CD8-positive, alpha-beta memory T cell (primary cell): ENCODE measurements at regions not wholly inside any gene's neighbourhood (a gene's known extent, or its start where the extent isn't known, plus 50 kb on each side); places are given as distances from the start of the nearest gene placed in this dataset.
A peak's percentile ranks its signal among the peaks of the same experiment; 100 is the strongest.

Source experiments
- CTCF ChIA-PET: fragments of 350-600 bp; sonication (Branson Sonifier 250); formaldehyde crosslinking; loops from one replicate; lab custom pipeline; 2021; ENCODE audit warnings: antibody characterized with exemption; lab: Charles Lee
- POLR2A ChIA-PET: fragments of 350-600 bp; sonication (Branson Sonifier 250); formaldehyde crosslinking; loops from one replicate; lab custom pipeline; 2021; ENCODE audit warnings: antibody characterized with exemption; lab: Charles Lee
- DNase-seq, 5 donors: peaks; one replicate each; pipeline versions ENCODE4 v3.0.0 to v3.0.0-alpha.2; 2020 to 2022; ENCODE audit warnings: mixed read lengths in 1 of 5
- H3K27ac ChIP-seq: one replicate; pipeline ENCODE4 v1.7.0; 2013; ENCODE audit warnings: low read depth, mild to moderate bottlenecking, low read length, moderate library complexity
- H3K27me3 ChIP-seq: 2 replicates; pipeline ENCODE4 v1.7.0; 2013; ENCODE audit warnings: low read length, mild to moderate bottlenecking; ENCODE audit not compliant: insufficient read depth, poor library complexity, severe bottlenecking
- H3K36me3 ChIP-seq: 2 replicates; pipeline ENCODE4 v1.7.0; 2013; ENCODE audit warnings: mild to moderate bottlenecking, low read length, moderate library complexity; ENCODE audit not compliant: insufficient read depth
- H3K4me1 ChIP-seq: 2 replicates; pipeline ENCODE4 v1.7.0; 2013; ENCODE audit warnings: mild to moderate bottlenecking, low read length, moderate library complexity; ENCODE audit not compliant: insufficient read depth
- H3K4me3 ChIP-seq: 2 replicates; pipeline ENCODE4 v1.7.0; 2013; ENCODE audit warnings: mild to moderate bottlenecking, low read length
- H3K9me3 ChIP-seq: 2 replicates; pipeline ENCODE4 v1.7.0; 2013; ENCODE audit warnings: mild to moderate bottlenecking, low read length
- H3K27ac Mint-ChIP-seq, 8 donors: one replicate each; pipeline ENCODE4 v1.8.0; 2020 to 2021; ENCODE audit warnings: mixed read lengths in 8 of 8, mild to moderate bottlenecking in 6 of 8, inconsistent platforms in 3 of 8, moderate library complexity in 3 of 8
- H3K27me3 Mint-ChIP-seq, 2 donors: one replicate each; pipeline ENCODE4 v1.8.0; 2020 to 2021; ENCODE audit warnings: mixed read lengths in 2 of 2, mild to moderate bottlenecking in 1 of 2, moderate library complexity in 1 of 2
- H3K36me3 Mint-ChIP-seq, 3 donors: one replicate each; pipeline ENCODE4 v1.8.0; 2020 to 2021; ENCODE audit warnings: mixed read lengths in 3 of 3, inconsistent platforms in 1 of 3, mild to moderate bottlenecking in 1 of 3
- H3K4me1 Mint-ChIP-seq, 3 donors: one replicate each; pipeline ENCODE4 v1.8.0; 2020 to 2021; ENCODE audit warnings: mixed read lengths in 3 of 3, inconsistent platforms in 1 of 3, mild to moderate bottlenecking in 1 of 3
- H3K4me3 Mint-ChIP-seq, 7 donors: one replicate each; pipeline ENCODE4 v1.8.0; 2020 to 2021; ENCODE audit warnings: mixed read lengths in 7 of 7, mild to moderate bottlenecking in 6 of 7, moderate library complexity in 4 of 7, inconsistent platforms in 2 of 7
- H3K9me3 Mint-ChIP-seq, 5 donors: one replicate each; pipeline ENCODE4 v1.8.0; 2020 to 2022; ENCODE audit warnings: mixed read lengths in 5 of 5, mild to moderate bottlenecking in 3 of 5, moderate library complexity in 2 of 5, inconsistent platforms in 1 of 5

GRCh38 chr18:57920036-57920435, 116.9 kb upstream of the ATP8B1 start:
- peaks cover 0 to 12% (median 0%) of the 10 kb centered on the region in 3 donors for H3K4me1 Mint-ChIP-seq
- H3K4me1 ChIP-seq: no peaks in the 10 kb centered on the region
- CTCF ChIA-PET: no interaction called here
- no peak overlapping the region for H3K4me3 Mint-ChIP-seq
- POLR2A ChIA-PET: no interaction called here
- H3K27me3 Mint-ChIP-seq: peaks cover 0 to 4% of the 10 kb centered on the region in 2 donors
- no peaks in the 10 kb centered on the region for H3K9me3 Mint-ChIP-seq
- H3K27me3 ChIP-seq: no peaks in the 10 kb centered on the region
- no peak overlapping the region for H3K4me3 ChIP-seq
- no peaks in the 10 kb centered on the region for H3K36me3 Mint-ChIP-seq
- DNase-seq: no peak
- H3K27ac Mint-ChIP-seq: no peak overlapping the region
- H3K27ac ChIP-seq: no peak overlapping the region
- no peaks in the 10 kb centered on the region for H3K36me3 ChIP-seq
- H3K9me3 ChIP-seq: no peaks in the 10 kb centered on the region

GRCh38 chr18:57918601-57919000, 115.5 kb upstream of the ATP8B1 start:
- no peak for DNase-seq
- Mint-ChIP-seq H3K27me3 (peaks cover 0 to 4% of the 10 kb centered on the region in 2 donors), H3K9me3 (no peaks in the 10 kb centered on the region), H3K27ac (no peak overlapping the region), H3K4me3 (no peak overlapping the region), H3K4me1 (peaks cover 0 to 12% (median 0%) of the 10 kb centered on the region in 3 donors), H3K36me3 (no peaks in the 10 kb centered on the region)
- Histone ChIP-seq H3K27me3 (no peaks in the 10 kb centered on the region), H3K9me3 (no peaks in the 10 kb centered on the region), H3K4me1 (no peaks in the 10 kb centered on the region), H3K27ac (no peak overlapping the region), H3K4me3 (no peak overlapping the region), H3K36me3 (no peaks in the 10 kb centered on the region)
- CTCF ChIA-PET: no interaction called here
- POLR2A ChIA-PET: no interaction called here

- H3K4me3 ChIP-seq: no peak overlapping the region
- Mint-ChIP-seq H3K36me3 (no peaks in the 10 kb centered on the region), H3K27ac (no peak overlapping the region), H3K4me3 (no peak overlapping the region), H3K9me3 (no peaks in the 10 kb centered on the region), H3K27me3 (peaks cover 0 to 4% of the 10 kb centered on the region in 2 donors), H3K4me1 (peaks cover 0 to 12% (median 0%) of the 10 kb centered on the region in 3 donors)
- H3K9me3 ChIP-seq: no peaks in the 10 kb centered on the region
- no peaks in the 10 kb centered on the region for H3K4me1 ChIP-seq
- ChIA-PET CTCF (no interaction called here), POLR2A (no interaction called here)
- no peak overlapping the region for H3K27ac ChIP-seq
- H3K36me3 ChIP-seq: no peaks in the 10 kb centered on the region
- no peaks in the 10 kb centered on the region for H3K27me3 ChIP-seq
- no peak for DNase-seq
Observed at GRCh38 chr18:57916684-57917083, 113.6 kb upstream of the ATP8B1 start.

GRCh38 chr18:57915865-57916582, 112.9 kb upstream of the ATP8B1 start:
- no peaks in the 10 kb centered on the region for H3K36me3 Mint-ChIP-seq
- no peaks in the 10 kb centered on the region for H3K36me3 ChIP-seq
- H3K4me1 Mint-ChIP-seq: peaks cover 0 to 12% (median 0%) of the 10 kb centered on the region in 3 donors
- no peak overlapping the region for H3K4me3 Mint-ChIP-seq
- no peaks in the 10 kb centered on the region for H3K27me3 ChIP-seq
- no peaks in the 10 kb centered on the region for H3K9me3 ChIP-seq
- peak overlapping the region in 2 of 8 donors; percentile 39 to 43 for H3K27ac Mint-ChIP-seq
- no peaks in the 10 kb centered on the region for H3K9me3 Mint-ChIP-seq
- H3K27ac ChIP-seq: no peak overlapping the region
- CTCF ChIA-PET: no interaction called here
- no peaks in the 10 kb centered on the region for H3K4me1 ChIP-seq
- H3K27me3 Mint-ChIP-seq: peaks cover 0 to 4% of the 10 kb centered on the region in 2 donors
- POLR2A ChIA-PET: no interaction called here
- H3K4me3 ChIP-seq: no peak overlapping the region
- DNase-seq: no peak

- POLR2A ChIA-PET: no interaction called here
- Histone ChIP-seq H3K4me1 (no peaks in the 10 kb centered on the region), H3K27me3 (no peaks in the 10 kb centered on the region), H3K9me3 (no peaks in the 10 kb centered on the region), H3K27ac (no peak overlapping the region), H3K4me3 (no peak overlapping the region), H3K36me3 (no peaks in the 10 kb centered on the region)
- H3K4me1 Mint-ChIP-seq: peaks cover 0 to 12% (median 0%) of the 10 kb centered on the region in 3 donors
- no peaks in the 10 kb centered on the region for H3K9me3 Mint-ChIP-seq
- DNase-seq: no peak
- H3K36me3 Mint-ChIP-seq: no peaks in the 10 kb centered on the region
- CTCF ChIA-PET: no interaction called here
- H3K27me3 Mint-ChIP-seq: peaks cover 0 to 2% of the 10 kb centered on the region in 2 donors
- H3K4me3 Mint-ChIP-seq: no peak overlapping the region
- no peak overlapping the region for H3K27ac Mint-ChIP-seq
Observed at GRCh38 chr18:57915248-57915647, 112.1 kb upstream of the ATP8B1 start.

- no peak overlapping the region for H3K4me3 Mint-ChIP-seq
- H3K4me1 ChIP-seq: no peaks in the 10 kb centered on the region
- no peak overlapping the region for H3K27ac Mint-ChIP-seq
- no peak for DNase-seq
- no peak overlapping the region for H3K27ac ChIP-seq
- H3K9me3 Mint-ChIP-seq: no peaks in the 10 kb centered on the region
- no peaks in the 10 kb centered on the region for H3K27me3 ChIP-seq
- H3K4me1 Mint-ChIP-seq: peaks cover 0 to 12% (median 0%) of the 10 kb centered on the region in 3 donors
- H3K36me3 ChIP-seq: no peaks in the 10 kb centered on the region
- no peaks in the 10 kb centered on the region for H3K36me3 Mint-ChIP-seq
- peaks cover 0 to 2% of the 10 kb centered on the region in 2 donors for H3K27me3 Mint-ChIP-seq
- H3K4me3 ChIP-seq: no peak overlapping the region
- ChIA-PET POLR2A (no interaction called here), CTCF (interaction anchor here (1.0 kb wide), 1 partner anchor 8 kb away, joined by 3 read pairs; no protein-coding TSS in a partner anchor)
- H3K9me3 ChIP-seq: no peaks in the 10 kb centered on the region
Observed at GRCh38 chr18:57913686-57914085, 110.6 kb upstream of the ATP8B1 start.

GRCh38 chr18:57910817-57911216, 107.7 kb upstream of the ATP8B1 start:
- no peak for DNase-seq
- H3K4me1 Mint-ChIP-seq: peaks cover 0 to under 1% (median 0%) of the 10 kb centered on the region in 3 donors
- H3K4me3 Mint-ChIP-seq: no peak overlapping the region
- H3K36me3 ChIP-seq: no peaks in the 10 kb centered on the region
- H3K27ac Mint-ChIP-seq: no peak overlapping the region
- H3K27me3 ChIP-seq: no peaks in the 10 kb centered on the region
- H3K27me3 Mint-ChIP-seq: peaks cover 6 to 10% of the 10 kb centered on the region in 2 donors
- H3K9me3 Mint-ChIP-seq: no peaks in the 10 kb centered on the region
- CTCF ChIA-PET: no interaction called here
- H3K36me3 Mint-ChIP-seq: no peaks in the 10 kb centered on the region
- POLR2A ChIA-PET: no interaction called here
- H3K27ac ChIP-seq: no peak overlapping the region
- H3K9me3 ChIP-seq: no peaks in the 10 kb centered on the region
- no peaks in the 10 kb centered on the region for H3K4me1 ChIP-seq
- no peak overlapping the region for H3K4me3 ChIP-seq

- H3K4me3 ChIP-seq: no peak overlapping the region
- POLR2A ChIA-PET: no interaction called here
- H3K27ac ChIP-seq: no peak overlapping the region
- H3K27me3 ChIP-seq: no peaks in the 10 kb centered on the region
- H3K27ac Mint-ChIP-seq: no peak overlapping the region
- CTCF ChIA-PET: no interaction called here
- no peaks in the 10 kb centered on the region for H3K9me3 Mint-ChIP-seq
- no peaks in the 10 kb centered on the region for H3K4me1 ChIP-seq
- no peaks in the 10 kb centered on the region for H3K36me3 ChIP-seq
- no peak overlapping the region for H3K4me3 Mint-ChIP-seq
- no peaks in the 10 kb centered on the region for H3K4me1 Mint-ChIP-seq
- no peaks in the 10 kb centered on the region for H3K9me3 ChIP-seq
- H3K36me3 Mint-ChIP-seq: no peaks in the 10 kb centered on the region
- peaks cover 9 to 12% of the 10 kb centered on the region in 2 donors for H3K27me3 Mint-ChIP-seq
- DNase-seq: no peak
Observed at GRCh38 chr18:57910134-57910533, 107.0 kb upstream of the ATP8B1 start.
